ENCODE measurements at regions not wholly inside any gene's neighbourhood (a gene's known extent, or its start where the extent isn't known, plus 50 kb on each side); places are given as distances from the start of the nearest gene placed in this dataset.

- no peak for DNase-seq (ENCODE audit: low spot score)
These were observed 638.9 kb downstream of the MID1IP1 start for GRCh38 chrX:39439906-39440798.

- DNase-seq (ENCODE audit: low spot score), result no peak
These were observed 639.6 kb downstream of the MID1IP1 start for GRCh38 chrX:39440799-39441284.

- DNase-seq (ENCODE audit: low spot score), result no peak
These were observed 641.1 kb downstream of the MID1IP1 start for GRCh38 chrX:39442332-39442731.

GRCh38 chrX:39443240-39443639, 642.0 kb downstream of the MID1IP1 start:
- no peak for DNase-seq (ENCODE audit: low spot score)

GRCh38 chrX:39445336-39445735, 644.1 kb downstream of the MID1IP1 start:
- DNase-seq (ENCODE audit: low spot score), result no peak

- DNase-seq (ENCODE audit: low spot score), result no peak
These were observed 648.1 kb downstream of the MID1IP1 start for GRCh38 chrX:39449352-39449751.

GRCh38 chrX:39450234-39450977, 647.4 kb downstream of the BCOR start:
- no peak for DNase-seq (ENCODE audit: low spot score)

- DNase-seq (ENCODE audit: low spot score), result no peak
These were observed 646.7 kb downstream of the BCOR start for GRCh38 chrX:39451046-39451445.

- DNase-seq (ENCODE audit: low spot score), result no peak
These were observed 645.4 kb downstream of the BCOR start for GRCh38 chrX:39452401-39452800.

- DNase-seq (ENCODE audit: low spot score), result no peak
These were observed 643.7 kb downstream of the BCOR start for GRCh38 chrX:39453889-39454621.

GRCh38 chrX:39456894-39457604, 640.7 kb downstream of the BCOR start:
- DNase-seq (ENCODE audit: low spot score), result no peak

- no peak for DNase-seq (ENCODE audit: low spot score)
These were observed 639.0 kb downstream of the BCOR start for GRCh38 chrX:39458779-39459178.

- no peak for DNase-seq (ENCODE audit: low spot score)
These were observed 638.6 kb downstream of the BCOR start for GRCh38 chrX:39459204-39459603.

- no peak for DNase-seq (ENCODE audit: low spot score)
These were observed 637.8 kb downstream of the BCOR start for GRCh38 chrX:39459952-39460351.

- no peak for DNase-seq (ENCODE audit: low spot score)
These were observed 637.3 kb downstream of the BCOR start for GRCh38 chrX:39460499-39460898.

- DNase-seq (ENCODE audit: low spot score), result no peak
These were observed 634.9 kb downstream of the BCOR start for GRCh38 chrX:39462835-39463234.

GRCh38 chrX:39464253-39464652, 633.5 kb downstream of the BCOR start:
- no peak for DNase-seq (ENCODE audit: low spot score)

GRCh38 chrX:39465467-39465866, 632.3 kb downstream of the BCOR start:
- DNase-seq (ENCODE audit: low spot score), result no peak

GRCh38 chrX:39465906-39466305, 631.9 kb downstream of the BCOR start:
- DNase-seq (ENCODE audit: low spot score), result no peak

GRCh38 chrX:39469126-39469525, 628.6 kb downstream of the BCOR start:
- no peak for DNase-seq (ENCODE audit: low spot score)

GRCh38 chrX:39470588-39471407, 627.0 kb downstream of the BCOR start:
- DNase-seq (ENCODE audit: low spot score), result no peak
